ENCODE measurements at regions not wholly inside any gene's neighbourhood (a gene's known extent, or its start where the extent isn't known, plus 50 kb on each side); places are given as distances from the start of the nearest gene placed in this dataset.

DNA sequence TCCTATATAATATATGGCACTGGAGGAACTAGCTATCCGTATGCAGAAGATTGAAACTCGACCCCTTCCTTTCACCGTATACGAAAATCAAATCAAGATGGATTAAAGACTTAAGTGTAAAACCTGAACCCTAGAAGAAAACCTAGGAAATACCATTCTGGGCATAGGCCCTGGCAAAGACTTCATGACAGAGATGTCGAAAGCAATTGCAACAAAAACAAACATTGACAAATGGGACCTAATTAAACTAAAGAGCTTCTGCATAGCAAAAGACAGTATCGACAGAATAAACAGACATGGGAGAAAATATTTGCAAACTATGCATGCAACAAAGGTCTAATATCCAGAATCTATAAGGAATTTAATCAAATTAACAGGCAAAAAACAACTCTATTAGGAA, 61.4 kb upstream of the HDAC9 start:
- TF ChIP-seq POLR2A (IDR thresholded peaks at IDR 0.05) = no peak
- TF ChIP-seq, protein P1, sequence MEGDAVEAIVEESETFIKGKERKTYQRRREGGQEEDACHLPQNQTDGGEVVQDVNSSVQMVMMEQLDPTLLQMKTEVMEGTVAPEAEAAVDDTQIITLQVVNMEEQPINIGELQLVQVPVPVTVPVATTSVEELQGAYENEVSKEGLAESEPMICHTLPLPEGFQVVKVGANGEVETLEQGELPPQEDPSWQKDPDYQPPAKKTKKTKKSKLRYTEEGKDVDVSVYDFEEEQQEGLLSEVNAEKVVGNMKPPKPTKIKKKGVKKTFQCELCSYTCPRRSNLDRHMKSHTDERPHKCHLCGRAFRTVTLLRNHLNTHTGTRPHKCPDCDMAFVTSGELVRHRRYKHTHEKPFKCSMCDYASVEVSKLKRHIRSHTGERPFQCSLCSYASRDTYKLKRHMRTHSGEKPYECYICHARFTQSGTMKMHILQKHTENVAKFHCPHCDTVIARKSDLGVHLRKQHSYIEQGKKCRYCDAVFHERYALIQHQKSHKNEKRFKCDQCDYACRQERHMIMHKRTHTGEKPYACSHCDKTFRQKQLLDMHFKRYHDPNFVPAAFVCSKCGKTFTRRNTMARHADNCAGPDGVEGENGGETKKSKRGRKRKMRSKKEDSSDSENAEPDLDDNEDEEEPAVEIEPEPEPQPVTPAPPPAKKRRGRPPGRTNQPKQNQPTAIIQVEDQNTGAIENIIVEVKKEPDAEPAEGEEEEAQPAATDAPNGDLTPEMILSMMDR (IDR thresholded peaks at IDR 0.05) = no peak

All from tibial nerve (tissue), 3 donors.